NCI-H526 (cell line): ENCODE measurements at regions not wholly inside any gene's neighbourhood (a gene's known extent, or its start where the extent isn't known, plus 50 kb on each side); places are given as distances from the start of the nearest gene placed in this dataset.
A peak's percentile ranks its signal among the peaks of the same experiment; 100 is the strongest.

Experiments
- DNase-seq, 2 experiments: peaks; one replicate each; lab custom pipeline; 2025; lab: John Stamatoyannopoulos, UW

DNA sequence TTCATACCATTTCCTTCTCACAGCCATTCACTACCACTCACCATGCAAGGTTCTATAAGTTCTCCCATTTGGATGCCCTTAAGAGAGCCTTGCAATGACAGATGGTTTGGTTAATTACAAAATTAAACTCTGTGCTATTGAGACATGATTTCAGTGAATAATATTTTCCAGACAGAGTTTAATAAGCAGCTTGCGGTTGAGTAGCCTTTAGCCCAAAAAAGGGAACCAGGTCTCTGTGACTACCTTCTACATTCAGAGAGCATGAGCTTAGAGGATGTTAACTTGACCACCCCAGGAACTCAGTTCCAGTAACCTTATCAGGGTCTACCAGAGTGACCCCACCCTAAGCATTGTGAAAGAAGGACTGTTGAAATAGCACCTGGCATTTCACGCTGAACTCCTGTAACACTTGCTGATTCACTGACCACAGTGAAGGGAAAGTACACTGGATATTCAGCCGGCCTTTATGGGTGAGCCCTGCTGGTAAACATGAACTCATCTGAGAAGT, 1173.1 kb upstream of the ZEB2 start:
- no peak for DNase-seq

DNA sequence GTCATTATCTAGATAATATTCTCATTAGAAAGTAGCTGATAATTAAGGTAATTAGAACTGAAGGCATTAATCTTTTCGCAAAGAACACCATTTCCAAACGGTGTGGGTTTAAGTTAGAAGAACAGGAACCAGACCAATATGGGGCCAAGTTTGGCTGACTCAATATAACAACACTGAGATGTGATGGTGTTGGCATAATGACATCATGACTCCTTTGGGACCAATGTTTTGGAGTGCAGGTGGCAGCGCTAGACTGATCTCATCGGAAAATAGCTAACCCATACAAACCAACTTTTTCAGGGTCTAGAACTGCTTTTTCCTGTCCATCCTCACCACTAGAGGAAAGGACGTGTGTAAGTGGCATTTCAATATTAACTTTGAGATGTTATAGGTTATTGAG, 1171.7 kb upstream of the ZEB2 start:
- no peak for DNase-seq

- DNase-seq = no peak
Measured at GRCh38 chr2:145690183-145690778, 1170.4 kb upstream of the ZEB2 start.

DNA sequence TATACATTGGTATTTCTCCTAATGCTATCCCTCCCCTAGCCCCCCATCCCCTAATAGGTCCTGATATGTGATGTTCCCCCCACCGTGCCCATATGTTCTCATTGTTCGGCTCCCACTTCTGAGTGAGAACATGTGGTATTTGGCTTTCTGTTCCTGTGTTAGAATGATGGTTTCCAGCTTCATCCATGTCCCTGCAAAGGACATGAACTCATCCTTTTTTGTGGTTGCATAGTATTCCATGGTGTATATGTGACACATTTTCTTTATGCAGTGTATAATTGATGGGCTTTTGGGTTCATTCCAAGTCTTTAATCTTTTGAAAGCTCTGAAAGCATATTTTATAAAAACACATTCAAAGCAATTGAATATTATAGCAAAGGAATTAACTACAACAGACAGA, 1169.4 kb upstream of the ZEB2 start:
- DNase-seq = no peak

GRCh38 chr2:145688156-145688555, 1168.2 kb upstream of the ZEB2 start:
- DNase-seq = no peak

GRCh38 chr2:145687442-145688134, 1167.7 kb upstream of the ZEB2 start:
- DNase-seq = no peak

DNA sequence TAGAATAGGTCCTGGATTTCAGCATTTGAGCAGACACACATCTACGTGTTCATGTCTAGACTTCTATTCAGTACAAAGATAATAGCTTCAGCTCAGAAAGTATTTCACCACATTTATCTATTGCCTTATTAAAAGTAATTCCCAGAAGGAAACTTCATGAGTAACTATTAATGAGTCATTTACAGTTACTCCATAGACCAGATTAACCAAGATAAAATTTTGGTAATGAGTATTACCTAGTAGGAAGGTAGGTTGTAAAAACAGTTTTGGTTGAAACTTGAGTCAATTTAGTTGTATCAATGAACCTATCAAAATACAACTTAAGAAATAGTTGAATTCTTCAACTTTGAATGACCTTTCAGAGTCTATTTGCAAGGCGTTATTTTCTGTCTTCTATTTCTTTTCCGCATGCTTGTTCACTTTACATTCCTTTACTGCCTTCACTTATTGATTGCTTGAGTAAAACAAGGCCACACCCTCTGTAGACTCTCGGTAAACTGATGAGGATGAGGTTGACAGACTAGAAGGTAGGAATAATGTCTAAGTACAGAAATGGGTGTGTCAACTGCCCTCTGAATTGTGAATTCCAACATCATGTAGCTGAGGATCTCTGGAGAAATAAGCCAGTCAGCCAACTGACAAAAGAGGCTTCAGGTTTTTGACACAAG, 1165.6 kb upstream of the ZEB2 start:
- DNase-seq = no peak

- no peak for DNase-seq
Measured at GRCh38 chr2:145682546-145683157, 1162.7 kb upstream of the ZEB2 start.

DNA sequence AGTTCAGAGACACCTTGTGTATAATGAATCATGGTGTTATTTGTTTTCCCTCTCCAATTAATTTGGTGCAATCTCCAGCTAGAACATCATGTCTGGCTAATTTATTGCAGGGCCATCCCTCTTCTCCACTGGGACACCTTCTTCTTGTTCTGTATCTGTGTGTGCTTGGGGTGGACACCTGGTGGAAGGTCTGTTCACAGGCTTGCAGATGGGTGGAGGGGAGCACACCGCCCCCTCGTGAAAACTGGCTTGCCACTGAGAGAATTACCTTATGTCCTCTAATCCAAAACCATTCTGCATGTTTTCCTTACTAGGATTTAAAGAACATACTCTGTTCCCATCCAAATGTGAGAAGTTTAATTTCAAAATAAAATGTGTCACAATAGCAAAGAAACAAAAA, 1160.4 kb upstream of the ZEB2 start:
- no peak for DNase-seq

DNA sequence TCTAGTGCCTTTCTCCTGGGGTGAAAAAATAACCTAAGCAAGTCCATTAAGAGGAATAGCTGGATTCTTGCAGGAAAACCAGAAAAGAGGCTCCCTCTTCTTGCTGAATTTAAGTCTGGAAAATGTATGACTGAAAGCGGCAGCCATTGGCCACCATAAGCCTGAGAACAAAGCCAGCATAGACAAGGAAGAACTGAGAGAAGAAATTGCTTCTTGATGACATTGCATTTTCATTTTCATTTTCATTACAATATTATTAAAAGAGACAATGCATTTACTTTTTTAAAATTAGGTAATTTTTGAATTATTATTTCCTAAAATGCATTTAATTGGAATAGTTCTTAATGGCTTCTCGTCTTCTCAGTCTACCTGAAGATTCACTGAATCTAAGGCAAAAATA, 1157.5 kb upstream of the ZEB2 start:
- no peak for DNase-seq

- no peak for DNase-seq
Measured at GRCh38 chr2:145674705-145675104, 1154.8 kb upstream of the ZEB2 start.

- no peak for DNase-seq
Measured at GRCh38 chr2:145669301-145669700, 1149.4 kb upstream of the ZEB2 start.

GRCh38 chr2:145666552-145666951, 1146.6 kb upstream of the ZEB2 start:
- DNase-seq = no peak

GRCh38 chr2:145657265-145657664, 1137.3 kb upstream of the ZEB2 start:
- no peak for DNase-seq

DNA sequence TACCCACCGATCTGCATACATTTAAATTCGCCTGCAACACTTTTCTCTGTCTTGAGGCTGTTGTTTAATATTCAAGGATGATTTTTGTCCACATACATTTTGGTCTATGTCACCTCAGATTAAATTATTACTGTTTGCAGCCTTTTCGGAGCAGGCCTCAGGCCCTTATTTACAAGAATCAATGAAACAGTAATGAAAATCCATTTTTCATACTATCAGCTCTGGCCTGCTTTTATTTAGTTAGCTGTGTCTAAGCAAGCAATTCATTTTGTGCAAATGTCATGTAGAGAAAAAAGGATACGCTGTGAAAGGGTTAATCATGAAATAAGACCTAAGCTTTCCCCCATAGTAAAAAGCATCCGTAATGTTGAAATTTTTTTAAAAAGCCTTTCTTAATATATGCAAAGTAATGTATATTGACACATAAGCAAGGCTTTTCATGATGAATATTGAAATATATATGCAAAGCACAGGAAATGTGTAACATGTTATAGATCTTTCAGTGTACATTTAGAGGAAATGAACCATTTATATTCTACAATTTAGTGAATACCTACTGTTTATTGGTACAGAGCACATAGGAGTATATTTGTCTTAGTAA, 1135.3 kb upstream of the ZEB2 start:
- peak; percentile 39 to 50 for DNase-seq

DNA sequence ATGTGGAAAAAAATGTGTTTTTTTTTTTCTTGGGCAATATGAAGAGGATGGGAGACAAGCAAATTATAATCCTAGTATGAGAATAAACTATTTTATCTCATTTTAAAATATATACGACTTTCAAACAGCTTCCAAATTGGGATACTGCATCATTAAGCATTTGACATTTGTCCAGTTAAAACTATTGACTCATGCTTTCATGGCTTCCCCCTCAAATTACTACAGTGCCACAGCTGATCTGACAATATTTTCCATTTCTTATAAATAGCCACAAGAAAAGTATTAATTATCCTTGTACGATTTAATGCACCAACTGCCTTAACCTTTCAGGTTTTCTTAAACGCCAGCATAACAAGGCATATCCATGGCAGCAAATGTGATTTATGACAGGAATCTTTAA, 1134.8 kb upstream of the ZEB2 start:
- DNase-seq = no peak

- DNase-seq = no peak
Measured at GRCh38 chr2:145654156-145654555, 1134.2 kb upstream of the ZEB2 start.

DNA sequence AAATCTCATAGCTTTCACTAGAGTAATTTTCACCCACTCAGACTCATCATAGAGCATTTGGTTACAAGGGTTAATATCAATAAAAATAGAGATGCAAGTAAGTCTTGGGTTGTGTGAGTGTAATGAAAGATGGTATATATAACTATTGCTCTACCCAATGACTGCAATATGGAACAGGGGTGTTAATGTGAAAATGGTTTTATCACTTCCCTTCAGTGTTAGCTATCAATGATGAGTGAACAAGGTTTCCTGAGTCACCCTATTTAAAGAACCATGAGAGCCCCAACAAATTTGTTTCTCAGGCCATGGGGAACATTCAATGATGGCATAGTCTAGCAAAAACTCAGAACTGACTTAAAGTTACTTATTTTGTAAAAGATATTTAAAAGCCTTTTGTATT, 1133.6 kb upstream of the ZEB2 start:
- no peak for DNase-seq

DNA sequence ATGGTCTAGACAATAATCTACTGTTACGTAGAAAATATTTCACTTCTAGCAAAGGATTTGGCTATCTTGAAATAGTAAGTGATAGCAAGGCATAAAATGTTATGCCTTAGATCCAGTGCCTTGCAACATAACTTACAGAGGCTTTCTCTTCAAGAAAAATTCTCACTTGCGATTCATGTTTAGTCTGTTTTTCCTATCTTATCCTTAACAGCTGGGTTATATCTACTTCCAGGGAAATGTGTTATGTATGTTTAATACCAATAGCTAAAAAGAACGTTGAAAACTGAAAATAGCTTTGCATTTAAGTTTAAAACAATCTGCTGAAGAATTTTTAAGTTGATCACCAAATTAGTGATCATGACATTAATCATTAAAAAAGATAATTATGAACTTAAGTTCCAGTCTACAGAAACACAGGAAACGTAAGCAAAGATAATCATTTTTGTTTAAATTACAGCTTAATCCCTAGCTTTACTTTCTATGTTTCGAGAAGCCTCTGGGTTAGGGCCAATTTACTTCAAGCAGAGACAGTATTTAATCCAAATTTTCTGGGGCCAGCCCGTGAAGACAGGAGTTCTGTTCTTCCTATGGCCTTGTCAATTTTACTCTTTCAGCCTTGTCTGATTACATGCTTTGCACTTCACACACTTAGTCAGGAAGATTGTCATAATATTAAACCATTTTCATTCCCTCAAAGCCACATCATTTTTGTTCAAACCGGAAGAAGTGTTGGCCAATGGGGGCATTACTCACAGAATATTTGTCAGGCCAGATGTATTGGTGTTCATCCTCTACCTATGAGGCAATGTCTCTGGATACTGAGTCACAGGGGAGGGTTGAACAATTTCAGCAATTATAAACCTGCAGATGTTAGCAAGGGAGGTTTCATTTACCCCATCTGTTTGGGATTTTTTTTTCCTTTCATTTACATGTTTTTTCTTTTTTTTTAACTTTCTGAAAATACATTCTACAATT, 1132.9 kb upstream of the ZEB2 start:
- DNase-seq = no peak

DNA sequence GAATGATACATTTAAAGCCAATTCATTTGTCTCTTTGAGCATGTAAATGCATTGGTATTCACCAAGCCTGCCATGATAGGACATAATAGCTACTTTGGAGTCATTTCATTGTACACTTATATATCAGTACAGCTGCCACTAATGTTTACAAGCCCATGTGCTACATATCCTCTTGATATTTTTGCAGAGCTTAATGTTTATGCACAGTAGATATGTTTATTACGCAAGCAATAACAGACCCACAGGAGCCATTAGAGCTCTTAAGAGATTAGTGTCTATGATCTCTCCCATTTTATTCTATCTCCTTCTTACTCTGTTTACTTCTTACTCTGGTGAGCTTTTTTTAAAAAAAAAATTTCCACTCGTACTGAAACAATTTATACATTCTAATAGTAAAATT, 1132.1 kb upstream of the ZEB2 start:
- no peak for DNase-seq

DNA sequence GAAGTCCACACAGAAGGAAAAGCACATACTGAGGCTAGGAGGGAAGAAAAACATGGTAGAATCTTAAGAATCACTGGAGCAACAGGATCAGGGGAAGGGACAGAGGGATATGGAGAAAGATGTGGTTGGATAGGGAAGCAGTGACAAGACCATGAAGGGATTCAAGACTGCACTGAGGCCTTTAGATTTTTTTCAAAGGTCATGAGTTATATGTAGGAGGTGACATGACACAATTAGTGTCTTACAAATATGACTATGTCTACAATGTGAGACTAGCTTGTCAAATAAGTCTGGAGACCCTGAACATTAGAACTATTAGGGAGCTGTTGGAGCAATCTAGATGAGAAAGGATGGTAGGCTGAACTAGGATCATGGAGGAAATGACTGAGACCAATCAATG, 1130.3 kb upstream of the ZEB2 start:
- no peak for DNase-seq
